ENCODE measurements at regions not wholly inside any gene's neighbourhood (a gene's known extent, or its start where the extent isn't known, plus 50 kb on each side); places are given as distances from the start of the nearest gene placed in this dataset.

DNA sequence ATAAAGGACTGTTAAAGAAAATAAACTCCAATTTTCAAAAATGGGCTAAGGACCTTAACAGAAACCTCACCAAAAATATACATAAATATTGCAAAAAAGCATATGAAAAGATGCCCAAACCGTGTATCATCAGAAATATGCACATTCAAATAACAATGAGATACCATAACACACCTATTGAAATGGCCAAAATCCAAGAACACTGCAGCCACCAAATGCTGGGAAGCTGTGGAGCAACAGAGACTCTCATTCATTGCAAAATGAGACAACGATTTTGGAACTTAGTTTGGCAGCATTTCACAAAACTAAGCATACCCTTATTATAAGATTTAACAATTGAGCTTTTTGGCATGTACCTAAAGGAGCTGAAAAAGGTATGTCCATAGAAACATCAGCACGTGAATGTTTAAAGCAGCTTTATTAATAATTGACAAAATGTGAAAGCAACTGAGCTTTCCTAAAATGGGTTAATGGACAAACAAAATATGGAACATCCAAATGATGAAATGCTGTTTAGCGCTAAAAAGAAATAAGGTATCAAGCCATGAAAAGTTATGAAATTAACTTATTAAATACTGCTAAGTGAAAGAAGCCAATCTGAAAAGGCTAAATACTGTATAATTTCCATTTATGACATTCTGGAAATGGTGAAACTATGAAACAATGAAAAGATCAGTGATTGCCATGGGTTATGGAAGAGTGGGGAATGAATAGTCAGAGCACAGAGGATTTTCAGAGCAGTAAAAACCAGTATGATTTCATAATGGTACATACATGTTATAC is 592.6 kb upstream of the ADGRB3 start:
- no peak overlapping the region for H3K4me3 ChIP-seq
- no peaks in the 10 kb centered on the region for H3K9me3 ChIP-seq
- DNase-seq (ENCODE audit: extremely low spot score in 2 of 2) = no peak
- no peaks in the 10 kb centered on the region for H3K36me3 ChIP-seq
- intact Hi-C loops (cut with DNase I) = no loop called here
- TF ChIP-seq, protein P1, sequence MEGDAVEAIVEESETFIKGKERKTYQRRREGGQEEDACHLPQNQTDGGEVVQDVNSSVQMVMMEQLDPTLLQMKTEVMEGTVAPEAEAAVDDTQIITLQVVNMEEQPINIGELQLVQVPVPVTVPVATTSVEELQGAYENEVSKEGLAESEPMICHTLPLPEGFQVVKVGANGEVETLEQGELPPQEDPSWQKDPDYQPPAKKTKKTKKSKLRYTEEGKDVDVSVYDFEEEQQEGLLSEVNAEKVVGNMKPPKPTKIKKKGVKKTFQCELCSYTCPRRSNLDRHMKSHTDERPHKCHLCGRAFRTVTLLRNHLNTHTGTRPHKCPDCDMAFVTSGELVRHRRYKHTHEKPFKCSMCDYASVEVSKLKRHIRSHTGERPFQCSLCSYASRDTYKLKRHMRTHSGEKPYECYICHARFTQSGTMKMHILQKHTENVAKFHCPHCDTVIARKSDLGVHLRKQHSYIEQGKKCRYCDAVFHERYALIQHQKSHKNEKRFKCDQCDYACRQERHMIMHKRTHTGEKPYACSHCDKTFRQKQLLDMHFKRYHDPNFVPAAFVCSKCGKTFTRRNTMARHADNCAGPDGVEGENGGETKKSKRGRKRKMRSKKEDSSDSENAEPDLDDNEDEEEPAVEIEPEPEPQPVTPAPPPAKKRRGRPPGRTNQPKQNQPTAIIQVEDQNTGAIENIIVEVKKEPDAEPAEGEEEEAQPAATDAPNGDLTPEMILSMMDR (IDR thresholded peaks at IDR 0.05) = no peak
- TF ChIP-seq POLR2A (IDR thresholded peaks at IDR 0.05) = no peak
- no peak for TF ChIP-seq POLR2AphosphoS5 (IDR thresholded peaks at IDR 0.05; ENCODE audit: insufficient read depth in 1 of 2, low read depth in 1 of 2)
- H3K27ac ChIP-seq = no peak overlapping the region
- no peaks in the 10 kb centered on the region for H3K4me1 ChIP-seq
- no peaks in the 10 kb centered on the region for H3K27me3 ChIP-seq

DNA sequence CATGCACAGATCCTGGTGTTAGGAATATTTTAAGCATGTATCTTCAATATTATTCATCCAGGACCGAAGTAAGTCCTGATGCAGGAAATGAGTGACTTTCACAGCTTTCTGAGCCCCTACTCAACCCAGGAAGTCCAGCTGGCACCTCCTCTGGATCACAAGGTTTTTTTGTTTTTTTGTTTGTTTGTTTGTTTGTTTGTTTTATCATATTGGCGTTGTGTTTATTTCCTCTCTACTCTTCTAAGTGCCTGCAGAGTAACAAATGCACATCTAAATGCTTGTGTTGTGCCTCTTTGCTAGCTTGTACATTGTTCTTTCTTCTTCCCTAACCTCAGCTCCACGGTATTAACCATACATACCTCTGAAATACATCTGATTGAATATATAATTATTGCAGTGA is 594.3 kb upstream of the ADGRB3 start:
- no peak overlapping the region for H3K27ac ChIP-seq
- TF ChIP-seq POLR2AphosphoS5 (IDR thresholded peaks at IDR 0.05; ENCODE audit: insufficient read depth in 1 of 2, low read depth in 1 of 2) (no peak), POLR2A (IDR thresholded peaks at IDR 0.05) (no peak)
- TF ChIP-seq, protein P1 (IDR thresholded peaks at IDR 0.05) = no peak
- intact Hi-C loops (cut with DNase I) = no loop called here
- H3K27me3 ChIP-seq = no peaks in the 10 kb centered on the region
- no peaks in the 10 kb centered on the region for H3K4me1 ChIP-seq
- no peak for DNase-seq (ENCODE audit: extremely low spot score in 2 of 2)
- no peaks in the 10 kb centered on the region for H3K9me3 ChIP-seq
- H3K36me3 ChIP-seq = no peaks in the 10 kb centered on the region
- H3K4me3 ChIP-seq = peak overlapping the region in 1 of 2 donors; percentile 12

DNA sequence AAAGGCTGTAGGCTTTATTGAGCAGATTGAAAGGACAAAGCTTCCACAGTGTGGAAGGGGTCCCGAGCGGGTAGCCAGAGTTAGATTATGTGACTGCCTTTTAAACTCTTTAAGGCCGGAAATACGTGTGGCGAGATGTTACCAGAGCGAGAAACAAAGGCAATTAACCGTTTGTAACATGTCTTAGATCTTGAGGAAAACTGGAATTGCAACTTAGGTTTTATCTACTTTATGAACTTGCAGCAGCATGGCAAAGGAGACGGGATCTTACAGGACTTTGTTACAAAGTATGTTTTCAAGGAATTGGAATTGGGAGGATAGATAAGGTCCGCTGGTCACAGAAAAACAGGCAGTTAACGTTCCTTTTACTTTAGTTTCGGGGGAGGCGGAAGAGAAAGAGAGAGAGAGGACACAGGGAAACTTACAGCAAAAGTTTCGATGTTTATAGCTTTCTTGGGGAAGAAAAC is 594.7 kb upstream of the ADGRB3 start:
- H3K27ac ChIP-seq = no peak overlapping the region
- no peaks in the 10 kb centered on the region for H3K27me3 ChIP-seq
- intact Hi-C loops (cut with DNase I) = no loop called here
- H3K4me1 ChIP-seq = no peaks in the 10 kb centered on the region
- H3K36me3 ChIP-seq = no peaks in the 10 kb centered on the region
- peak overlapping the region in 1 of 2 donors; percentile 12 for H3K4me3 ChIP-seq
- TF ChIP-seq POLR2AphosphoS5 (IDR thresholded peaks at IDR 0.05; ENCODE audit: insufficient read depth in 1 of 2, low read depth in 1 of 2) (no peak), POLR2A (IDR thresholded peaks at IDR 0.05) (no peak)
- TF ChIP-seq, protein P1 (IDR thresholded peaks at IDR 0.05) = no peak
- no peaks in the 10 kb centered on the region for H3K9me3 ChIP-seq
- no peak for DNase-seq (ENCODE audit: extremely low spot score in 2 of 2)

DNA sequence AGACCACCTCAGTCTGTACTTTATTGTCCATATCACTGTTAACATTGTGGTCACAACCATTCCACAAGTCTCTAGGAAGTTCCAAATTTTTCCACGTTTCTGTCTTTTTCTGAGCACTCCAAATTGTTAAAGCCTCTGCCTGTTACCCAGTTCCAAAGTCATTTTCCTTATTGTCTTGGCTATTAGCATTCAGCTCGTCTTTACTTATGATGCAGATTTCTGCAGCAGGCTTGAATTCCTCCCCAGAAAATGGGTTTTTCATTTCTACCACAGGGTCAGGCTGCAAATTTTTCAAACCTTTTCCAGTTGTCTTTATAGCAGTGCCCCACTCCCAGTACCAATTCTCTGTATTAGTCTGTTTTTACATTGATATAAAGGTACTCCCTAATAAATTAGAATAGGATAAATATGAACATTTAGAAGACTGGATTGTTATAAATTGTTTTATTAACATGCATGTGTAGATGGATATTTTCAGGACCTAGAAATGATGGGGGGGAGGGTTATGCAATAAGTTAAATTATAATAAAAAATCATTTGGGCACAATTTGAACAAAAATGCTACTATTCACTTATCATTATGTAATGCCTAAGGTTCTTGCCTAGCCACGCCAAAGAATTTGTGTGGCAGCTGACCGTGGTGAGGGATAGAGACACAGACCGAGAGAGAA is 595.3 kb upstream of the ADGRB3 start:
- H3K4me3 ChIP-seq = peak overlapping the region in 1 of 2 donors; percentile 12
- H3K4me1 ChIP-seq = no peaks in the 10 kb centered on the region
- no peaks in the 10 kb centered on the region for H3K36me3 ChIP-seq
- TF ChIP-seq, protein P1 (IDR thresholded peaks at IDR 0.05) = no peak
- TF ChIP-seq POLR2AphosphoS5 (IDR thresholded peaks at IDR 0.05; ENCODE audit: insufficient read depth in 1 of 2, low read depth in 1 of 2) = no peak
- H3K27me3 ChIP-seq = no peaks in the 10 kb centered on the region
- intact Hi-C loops (cut with DNase I) = no loop called here
- H3K27ac ChIP-seq = no peak overlapping the region
- DNase-seq (ENCODE audit: extremely low spot score in 2 of 2) = no peak
- H3K9me3 ChIP-seq = no peaks in the 10 kb centered on the region

All from vagina (tissue), 2 donors.